Hematopoietic multipotent progenitor cell treated with erythropoietin and hydrocortisone succinate and interleukin-3 and kit ligand, for 6 days (in vitro differentiated cells): ENCODE measurements at regions not wholly inside any gene's neighbourhood (a gene's known extent, or its start where the extent isn't known, plus 50 kb on each side); places are given as distances from the start of the nearest gene placed in this dataset.
A peak's percentile ranks its signal among the peaks of the same experiment; 100 is the strongest.
"Not testable (repeated sequence)": the region's sequence is repeated elsewhere in the genome, so short reads cannot be mapped to it uniquely, and the experiment has no call there.

ENCODE experiments used
- DNase-seq: peaks from one replicate; pipeline ENCODE4 v3.0.0-alpha.2; 2015

DNA sequence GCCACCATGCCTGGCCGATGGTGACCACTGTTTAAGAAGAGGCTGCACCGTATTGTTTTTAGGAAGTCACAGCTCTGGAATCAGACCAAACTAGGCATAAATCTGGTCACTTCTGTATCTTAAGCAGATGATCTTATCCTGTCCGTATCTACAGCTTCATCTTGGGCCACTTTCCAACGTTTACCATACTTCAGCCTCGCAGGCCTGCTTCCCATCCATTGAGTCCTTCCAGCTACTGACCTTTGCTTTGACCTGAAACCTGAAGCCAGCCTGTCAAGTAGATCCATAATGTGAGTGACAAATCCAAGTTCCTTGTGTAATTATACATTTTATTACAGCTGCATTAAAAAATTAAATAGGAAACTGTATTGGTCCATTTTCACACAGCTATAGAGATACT is 1033.0 kb downstream of the CDH11 start:
- DNase-seq: no peak

GRCh38 chr16:64085296-64085695 is 1036.6 kb downstream of the CDH11 start:
- DNase-seq: no peak

GRCh38 chr16:64084706-64085105 is 1037.2 kb downstream of the CDH11 start:
- no peak for DNase-seq

DNA sequence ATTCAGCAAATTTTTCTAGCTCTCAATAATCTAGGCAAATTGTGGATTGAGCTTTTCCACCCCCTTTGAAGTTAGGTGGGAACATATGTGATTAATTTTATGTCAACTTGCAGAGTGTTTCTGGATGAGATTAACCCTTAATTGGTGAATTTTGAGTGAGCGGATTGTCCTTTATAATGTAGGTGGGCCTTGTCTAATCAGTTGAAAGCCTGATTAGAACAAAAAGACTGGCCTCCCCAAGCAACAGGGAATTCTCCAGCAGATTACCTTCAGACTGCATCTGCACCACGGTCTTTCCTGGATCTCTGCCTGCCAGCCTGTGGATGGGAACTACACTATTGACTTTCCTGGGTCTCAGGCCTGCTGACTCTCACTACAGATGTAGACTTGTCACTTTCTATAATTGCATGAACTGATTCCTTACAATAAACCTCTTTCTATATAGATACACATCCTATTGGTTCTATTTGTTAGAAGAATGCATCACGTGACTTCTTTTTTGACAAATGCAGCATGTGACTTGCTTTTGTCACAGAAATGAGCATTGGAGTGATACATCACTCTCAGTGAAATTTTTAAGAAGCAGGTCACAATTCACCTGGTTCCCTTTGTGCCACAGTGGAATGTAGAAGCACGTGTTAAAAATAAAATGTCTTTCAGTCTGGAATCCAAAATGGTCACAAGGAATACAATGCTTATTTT is 1038.3 kb downstream of the CDH11 start:
- DNase-seq: no peak

DNA sequence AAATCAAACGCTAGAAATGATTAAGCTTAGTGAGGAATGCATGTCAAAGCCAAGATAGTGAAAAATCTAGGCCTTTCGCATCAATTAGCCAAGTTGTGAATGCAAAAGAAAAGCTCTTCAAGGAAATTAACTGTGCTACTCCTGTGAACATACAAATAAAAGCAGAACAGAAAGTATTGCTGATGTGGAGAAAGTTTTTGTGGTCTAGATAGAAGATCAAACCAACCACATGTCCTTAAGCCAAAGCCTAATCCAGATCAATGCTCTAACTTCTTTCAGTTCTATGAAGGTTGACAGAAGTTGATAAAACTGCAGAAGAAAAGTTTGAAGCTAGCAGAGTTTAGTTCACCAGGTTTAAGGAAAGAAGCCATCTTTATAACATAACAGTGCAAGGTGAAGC is 1044.6 kb downstream of the CDH11 start:
- no peak for DNase-seq

DNA sequence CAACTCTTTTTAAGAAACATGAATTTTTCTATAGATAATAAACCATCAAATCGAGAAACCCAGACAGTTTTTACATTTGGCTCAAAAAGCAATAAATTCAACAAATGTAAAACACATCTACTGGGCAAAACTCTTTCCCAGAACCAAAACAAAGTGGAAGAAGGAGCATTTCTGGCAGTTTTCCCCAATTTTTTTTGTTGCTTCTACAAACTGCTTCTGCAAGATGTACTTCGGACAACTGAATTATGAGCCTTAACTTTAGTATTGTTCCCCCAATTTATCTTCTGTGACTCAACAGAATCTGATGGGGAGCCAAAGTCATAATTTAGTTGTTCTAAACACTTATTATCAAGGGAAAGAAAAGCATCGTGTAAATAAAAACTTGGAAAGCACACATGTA is 1047.2 kb downstream of the CDH11 start:
- DNase-seq: no peak

GRCh38 chr16:64072131-64072730 is 1049.6 kb downstream of the CDH11 start:
- DNase-seq: not testable (repeated sequence)

DNA sequence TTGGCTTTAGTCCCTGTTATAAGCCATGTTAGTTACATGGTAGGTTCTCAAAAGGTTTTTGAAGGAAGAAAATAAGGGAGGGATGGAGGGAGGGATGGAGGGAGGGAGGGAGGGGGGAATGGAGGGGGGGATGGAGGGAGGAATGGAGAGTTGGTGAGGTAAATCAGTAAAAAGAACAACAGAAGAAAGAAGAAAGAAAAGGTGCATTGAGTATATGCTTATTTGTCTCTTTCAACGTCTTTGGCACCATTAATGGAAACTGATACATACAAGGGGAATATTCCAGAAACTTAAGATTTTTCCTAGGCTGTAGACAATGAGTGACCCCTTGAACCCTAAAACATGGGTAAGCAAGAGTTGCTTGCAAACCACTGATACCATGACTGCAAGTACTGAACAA is 1056.3 kb downstream of the CDH11 start:
- no peak for DNase-seq

GRCh38 chr16:64061621-64062020 is 1060.2 kb downstream of the CDH11 start:
- no peak for DNase-seq

DNA sequence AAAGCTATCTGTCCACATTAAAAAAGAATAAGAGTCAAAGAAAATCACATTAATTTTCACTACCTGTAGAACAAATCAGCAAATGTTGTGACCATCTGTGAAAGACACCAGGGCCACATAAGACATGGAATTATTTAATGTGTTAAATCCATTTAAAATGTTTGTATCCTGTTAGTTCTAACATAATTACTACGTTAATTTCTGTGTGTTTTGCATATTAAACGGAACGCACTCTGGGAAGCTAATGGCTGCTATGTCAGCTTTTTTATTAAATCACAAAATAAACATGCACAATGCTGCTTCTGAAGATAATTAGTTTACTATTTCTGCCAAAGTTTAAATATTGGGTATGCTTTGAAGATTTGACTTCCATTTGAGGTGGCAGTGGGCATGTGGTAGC is 1061.2 kb downstream of the CDH11 start:
- no peak for DNase-seq

GRCh38 chr16:64058685-64059084 is 1063.2 kb downstream of the CDH11 start:
- no peak for DNase-seq

- DNase-seq: peak; percentile 1
Observed at GRCh38 chr16:64051824-64052223, 1070.0 kb downstream of the CDH11 start.

DNA sequence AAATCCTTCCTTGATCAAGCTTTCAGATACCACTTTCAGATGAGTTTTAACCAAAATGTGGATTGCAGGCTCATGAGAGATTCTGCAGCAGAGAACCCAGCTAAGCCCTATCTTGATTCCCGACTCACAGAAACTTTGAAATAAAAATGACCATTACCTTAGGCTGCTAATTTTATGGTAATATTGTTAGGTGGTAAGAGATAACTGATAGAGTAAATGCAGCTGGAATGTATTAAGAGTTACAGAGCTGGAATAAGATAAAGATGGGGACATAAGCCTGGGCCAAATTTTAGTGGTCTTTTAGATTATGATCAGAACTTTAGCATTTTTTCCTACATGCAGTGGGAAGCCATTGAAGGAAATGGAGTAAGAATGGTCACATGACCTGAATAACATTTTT is 1074.0 kb downstream of the CDH11 start:
- no peak for DNase-seq

DNA sequence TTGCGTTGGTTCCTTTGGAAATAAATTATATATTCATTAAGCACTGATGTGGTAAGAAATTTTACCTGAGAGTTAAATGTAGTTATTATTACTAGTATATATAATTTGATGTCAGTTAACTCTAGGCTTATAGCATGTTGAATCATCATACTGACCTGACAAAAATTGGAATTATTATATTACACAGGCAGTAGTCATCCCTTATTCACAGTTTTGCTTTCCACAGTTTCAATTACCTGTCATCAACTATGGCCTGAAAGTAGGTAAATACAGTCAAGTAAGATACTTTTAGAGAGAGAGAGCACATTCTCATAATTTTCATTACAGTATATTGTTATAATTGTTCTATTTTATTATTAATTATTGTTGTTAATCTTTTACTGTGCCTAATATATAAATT is 1074.7 kb downstream of the CDH11 start:
- DNase-seq: no peak

GRCh38 chr16:64035337-64035736 is 1086.5 kb downstream of the CDH11 start:
- no peak for DNase-seq

DNA sequence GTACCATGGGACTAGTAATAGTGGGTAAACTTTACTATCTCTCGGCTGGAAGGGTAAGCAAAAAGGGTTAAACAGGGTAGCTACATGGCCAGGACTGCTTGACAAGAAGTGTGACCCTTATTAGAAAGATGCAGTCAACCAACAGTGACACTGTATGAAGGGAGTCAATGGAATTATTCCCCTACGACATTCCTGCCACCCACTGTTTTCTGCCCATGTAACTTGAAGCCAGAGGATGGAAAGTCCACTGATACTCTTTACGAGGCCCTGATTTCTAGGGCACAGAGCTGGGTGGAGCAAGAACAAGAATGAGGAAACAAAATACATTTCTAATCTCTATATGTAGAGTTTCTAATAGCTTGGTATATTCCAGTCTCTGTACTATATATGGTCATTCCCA is 1102.5 kb downstream of the CDH11 start:
- DNase-seq: no peak

DNA sequence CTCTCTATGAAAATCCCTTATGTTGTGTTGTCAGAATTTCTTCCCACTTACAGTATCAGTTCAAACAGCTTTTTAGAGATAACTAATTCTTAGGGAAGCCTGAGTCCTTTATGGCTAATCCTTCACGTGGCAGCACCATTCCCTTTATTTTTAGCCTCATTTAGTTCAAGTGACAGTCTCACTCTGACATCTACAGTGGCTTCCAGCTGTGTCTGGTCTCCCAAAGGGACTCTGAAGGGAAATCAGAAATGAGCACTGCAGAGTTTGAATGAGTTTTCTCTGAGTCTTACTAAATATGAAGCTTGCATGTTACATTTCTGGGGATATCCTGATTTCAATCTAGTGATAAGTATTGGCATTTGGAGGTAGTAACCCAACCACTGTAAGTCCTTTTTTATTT is 1104.1 kb downstream of the CDH11 start:
- no peak for DNase-seq

DNA sequence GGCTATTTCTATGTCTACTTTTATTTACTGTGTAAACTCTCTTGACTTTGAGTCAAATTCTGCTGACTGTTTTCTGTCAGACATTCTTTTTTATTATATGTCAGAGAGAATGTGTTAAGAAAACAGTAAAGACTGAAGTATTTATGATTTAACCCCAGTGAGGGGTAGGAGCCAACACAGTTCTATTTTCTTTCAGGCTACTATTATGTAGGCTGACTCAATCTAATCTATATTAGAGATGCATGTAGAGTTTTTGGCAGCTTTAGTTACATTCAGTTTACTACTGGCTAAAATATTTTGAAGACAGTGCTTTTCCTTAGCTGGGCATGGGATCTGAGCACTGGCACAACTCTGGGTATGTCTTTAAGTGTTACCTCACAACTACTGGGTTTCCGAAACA is 1108.0 kb downstream of the CDH11 start:
- DNase-seq: no peak

DNA sequence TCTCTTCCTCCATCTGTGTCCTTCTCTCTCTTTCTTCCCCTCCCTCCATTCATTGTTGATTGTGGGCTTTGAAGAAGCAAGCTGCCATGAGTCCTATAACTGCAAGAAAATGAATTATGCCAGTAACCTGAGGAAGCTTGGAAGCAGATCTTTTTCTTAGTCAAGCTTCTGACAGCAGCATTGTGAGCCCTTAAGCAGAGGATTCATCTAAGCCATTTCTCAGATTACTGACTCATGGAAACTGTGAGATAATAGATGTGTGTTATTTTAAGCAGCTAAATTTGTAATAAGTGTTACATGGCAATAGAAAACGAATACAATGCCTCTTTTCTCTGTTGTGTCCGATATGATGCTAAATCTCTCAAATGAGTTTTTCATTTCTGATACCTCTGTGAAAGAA is 1109.7 kb downstream of the CDH11 start:
- DNase-seq: no peak

- DNase-seq: no peak
Observed at GRCh38 chr16:64011650-64012049, 1110.2 kb downstream of the CDH11 start.

DNA sequence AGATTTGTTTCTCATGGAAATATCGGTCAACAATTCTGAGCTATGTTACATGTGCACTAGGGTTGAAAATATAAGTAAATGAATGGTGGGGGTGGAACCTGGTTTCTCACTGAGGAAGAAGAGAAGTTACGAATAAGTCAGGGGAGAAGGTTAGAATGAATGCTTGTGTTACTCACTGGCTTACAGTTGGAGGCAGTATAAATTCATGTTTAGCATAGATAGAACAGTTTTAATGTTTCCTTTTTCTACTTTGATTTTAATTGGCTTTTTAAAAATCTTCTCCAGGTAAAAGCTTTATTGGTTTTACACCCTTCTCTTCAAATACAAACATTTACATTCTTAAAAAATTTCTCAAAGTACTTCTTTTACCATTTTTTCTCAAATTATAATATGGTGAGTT is 1113.7 kb downstream of the CDH11 start:
- DNase-seq: no peak

- DNase-seq: no peak
Observed at GRCh38 chr16:64004116-64004515, 1117.7 kb downstream of the CDH11 start.

GRCh38 chr16:63995025-63995424 is 1126.8 kb downstream of the CDH11 start:
- no peak for DNase-seq

DNA sequence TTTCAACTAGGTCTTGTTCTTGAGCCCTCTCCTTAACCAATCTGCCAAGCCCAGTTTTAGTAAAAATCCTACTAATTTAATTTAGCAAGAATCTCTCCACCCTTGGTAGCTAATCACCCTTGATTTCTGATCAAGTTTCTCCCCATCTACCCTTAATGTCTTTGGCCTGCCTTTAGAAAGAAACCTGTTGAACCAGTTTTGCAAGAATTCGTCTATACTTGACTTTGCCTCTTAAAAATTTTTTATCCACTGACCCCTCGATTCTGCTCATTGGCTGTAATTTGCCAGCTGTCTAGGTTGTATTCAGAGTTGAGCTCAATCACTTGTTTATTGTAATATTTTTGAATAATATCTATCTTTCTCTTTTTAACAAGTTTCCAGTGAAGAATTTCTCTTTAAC is 1138.5 kb downstream of the CDH11 start:
- DNase-seq: no peak

DNA sequence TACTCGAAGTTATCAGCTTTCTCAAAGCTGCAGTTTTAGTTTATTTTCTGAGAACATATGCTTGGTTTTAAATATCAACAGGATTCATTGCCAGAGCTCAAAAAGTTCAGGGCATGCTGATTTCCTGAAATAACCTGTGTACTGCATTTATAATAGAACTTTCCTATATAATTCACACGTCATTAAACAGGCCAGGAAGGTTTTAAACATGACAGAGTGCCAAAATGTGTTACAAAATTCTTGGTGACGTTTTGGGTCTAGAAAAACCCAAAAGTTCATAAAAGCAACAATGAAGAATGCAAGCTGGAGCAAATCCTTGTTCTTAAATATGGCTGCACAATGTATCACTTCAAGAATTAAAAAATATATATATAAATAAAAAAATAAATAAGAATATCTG is 1139.1 kb downstream of the CDH11 start:
- DNase-seq: no peak
